ENCODE measurements at regions not wholly inside any gene's neighbourhood (a gene's known extent, or its start where the extent isn't known, plus 50 kb on each side); places are given as distances from the start of the nearest gene placed in this dataset.

GRCh38 chr4:63493265-63493664 is 916.0 kb downstream of the TECRL start:
- TF ChIP-seq CTCF (IDR thresholded peaks at IDR 0.05) = no peak
- TF ChIP-seq POLR2AphosphoS5 (IDR thresholded peaks at IDR 0.05) = no peak
- TF ChIP-seq POLR2A (IDR thresholded peaks at IDR 0.05) = no peak
